ENCODE measurements at regions not wholly inside any gene's neighbourhood (a gene's known extent, or its start where the extent isn't known, plus 50 kb on each side); places are given as distances from the start of the nearest gene placed in this dataset.
A peak's percentile ranks its signal among the peaks of the same experiment; 100 is the strongest.
"Not testable (repeated sequence)": the region's sequence is repeated elsewhere in the genome, so short reads cannot be mapped to it uniquely, and the experiment has no call there.

- intact Hi-C loops (cut with DNase I); ATAC-seq: not testable (repeated sequence)
These were observed 4433.7 kb upstream of the TPTE start for GRCh38 chr21:6087579-6088178.

GRCh38 chr21:6090286-6090908 lies 4431.0 kb upstream of the TPTE start:
- intact Hi-C loops (cut with DNase I); ATAC-seq; DNase-seq (ENCODE audit: missing footprints): not testable (repeated sequence)

More at GRCh38 chr21:6087579-6088178, 4433.7 kb upstream of the TPTE start:
- not testable (repeated sequence) for DNase-seq (ENCODE audit: missing footprints)

GRCh38 chr21:6091335-6092027 lies 4429.9 kb upstream of the TPTE start:
- ATAC-seq; DNase-seq (ENCODE audit: missing footprints); intact Hi-C loops (cut with DNase I): not testable (repeated sequence)

GRCh38 chr21:6092401-6092800 lies 4429.0 kb upstream of the TPTE start:
- ATAC-seq; intact Hi-C loops (cut with DNase I); DNase-seq (ENCODE audit: missing footprints): not testable (repeated sequence)

GRCh38 chr21:6093419-6093818 lies 4428.0 kb upstream of the TPTE start:
- peak; percentile 70 for DNase-seq (ENCODE audit: missing footprints)
- ATAC-seq; intact Hi-C loops (cut with DNase I): not testable (repeated sequence)

- ATAC-seq; intact Hi-C loops (cut with DNase I); DNase-seq (ENCODE audit: missing footprints): not testable (repeated sequence)
These were observed 4427.5 kb upstream of the TPTE start for GRCh38 chr21:6093870-6094269.

GRCh38 chr21:6095304-6095703 lies 4426.1 kb upstream of the TPTE start:
- DNase-seq (ENCODE audit: missing footprints); intact Hi-C loops (cut with DNase I): not testable (repeated sequence)
- peak; percentile 30 for ATAC-seq

- DNase-seq (ENCODE audit: missing footprints); intact Hi-C loops (cut with DNase I): not testable (repeated sequence)
- ATAC-seq: peak; percentile 23
These were observed 4424.6 kb upstream of the TPTE start for GRCh38 chr21:6096560-6097424.

- DNase-seq (ENCODE audit: missing footprints); ATAC-seq; intact Hi-C loops (cut with DNase I): not testable (repeated sequence)
These were observed 4423.6 kb upstream of the TPTE start for GRCh38 chr21:6097736-6098135.

- intact Hi-C loops (cut with DNase I); DNase-seq (ENCODE audit: missing footprints): not testable (repeated sequence)
- peak; percentile 41 for ATAC-seq
These were observed 4423.0 kb upstream of the TPTE start for GRCh38 chr21:6098191-6098935.

GRCh38 chr21:6101588-6101987 lies 4419.8 kb upstream of the TPTE start:
- DNase-seq (ENCODE audit: missing footprints); ATAC-seq; intact Hi-C loops (cut with DNase I): not testable (repeated sequence)

- ATAC-seq; DNase-seq (ENCODE audit: missing footprints); intact Hi-C loops (cut with DNase I): not testable (repeated sequence)
These were observed 4416.8 kb upstream of the TPTE start for GRCh38 chr21:6104546-6104945.

GRCh38 chr21:6106686-6107567 lies 4414.5 kb upstream of the TPTE start:
- ATAC-seq; intact Hi-C loops (cut with DNase I); DNase-seq (ENCODE audit: missing footprints): not testable (repeated sequence)

GRCh38 chr21:6108894-6109293 lies 4412.5 kb upstream of the TPTE start:
- intact Hi-C loops (cut with DNase I); DNase-seq (ENCODE audit: missing footprints): not testable (repeated sequence)

GRCh38 chr21:6109774-6110173 lies 4411.6 kb upstream of the TPTE start:
- DNase-seq (ENCODE audit: missing footprints): peak; percentile 60
- ATAC-seq; intact Hi-C loops (cut with DNase I): not testable (repeated sequence)

More at GRCh38 chr21:6108894-6109293, 4412.5 kb upstream of the TPTE start:
- ATAC-seq: not testable (repeated sequence)

- DNase-seq (ENCODE audit: missing footprints); intact Hi-C loops (cut with DNase I): not testable (repeated sequence)
- ATAC-seq: peak; percentile 91
These were observed 4410.6 kb upstream of the TPTE start for GRCh38 chr21:6110716-6111343.
